MV-4-11 (cell line): ENCODE measurements at regions not wholly inside any gene's neighbourhood (a gene's known extent, or its start where the extent isn't known, plus 50 kb on each side); places are given as distances from the start of the nearest gene placed in this dataset.

Experiments used
- DNase-seq: peaks from one replicate; lab custom pipeline; 2025; lab: John Stamatoyannopoulos, UW

DNA sequence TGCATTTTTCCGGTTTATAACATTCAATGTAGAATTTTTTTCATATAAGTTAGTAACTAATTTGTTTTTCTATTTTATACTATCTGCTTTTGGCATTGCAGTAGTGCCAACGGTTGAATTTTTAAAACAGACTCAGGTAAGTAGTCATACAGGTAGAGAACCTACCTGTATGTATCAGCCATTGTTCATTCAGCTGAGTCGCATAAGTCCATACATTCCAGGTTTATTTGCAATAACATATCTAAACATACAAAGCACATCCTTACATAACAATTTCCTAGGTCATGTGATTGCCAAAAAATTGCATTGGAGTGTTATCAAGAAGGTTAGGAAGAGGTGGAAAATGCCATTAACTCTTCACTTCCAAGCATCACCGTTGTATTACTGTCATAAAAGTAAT is 1059.3 kb upstream of the CNTN5 start:
- DNase-seq = no peak

DNA sequence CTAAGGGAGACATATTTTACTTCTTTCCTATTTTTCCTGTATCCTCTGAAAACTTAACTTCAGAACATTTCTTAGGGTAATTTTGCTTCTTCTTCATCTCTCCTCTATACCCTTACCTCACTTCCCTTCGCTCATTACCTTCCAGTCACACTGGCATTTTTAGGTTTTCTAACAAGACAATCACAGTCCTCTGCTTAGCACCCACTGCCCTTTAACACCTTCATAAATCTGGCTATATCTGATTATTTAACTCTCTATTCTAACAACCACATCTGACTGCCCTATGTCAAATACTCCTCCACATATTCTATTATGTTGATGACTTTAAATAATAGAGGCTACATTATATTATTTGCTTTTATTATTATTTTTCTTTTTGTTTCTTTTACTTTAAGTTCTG is 1058.0 kb upstream of the CNTN5 start:
- no peak for DNase-seq

DNA sequence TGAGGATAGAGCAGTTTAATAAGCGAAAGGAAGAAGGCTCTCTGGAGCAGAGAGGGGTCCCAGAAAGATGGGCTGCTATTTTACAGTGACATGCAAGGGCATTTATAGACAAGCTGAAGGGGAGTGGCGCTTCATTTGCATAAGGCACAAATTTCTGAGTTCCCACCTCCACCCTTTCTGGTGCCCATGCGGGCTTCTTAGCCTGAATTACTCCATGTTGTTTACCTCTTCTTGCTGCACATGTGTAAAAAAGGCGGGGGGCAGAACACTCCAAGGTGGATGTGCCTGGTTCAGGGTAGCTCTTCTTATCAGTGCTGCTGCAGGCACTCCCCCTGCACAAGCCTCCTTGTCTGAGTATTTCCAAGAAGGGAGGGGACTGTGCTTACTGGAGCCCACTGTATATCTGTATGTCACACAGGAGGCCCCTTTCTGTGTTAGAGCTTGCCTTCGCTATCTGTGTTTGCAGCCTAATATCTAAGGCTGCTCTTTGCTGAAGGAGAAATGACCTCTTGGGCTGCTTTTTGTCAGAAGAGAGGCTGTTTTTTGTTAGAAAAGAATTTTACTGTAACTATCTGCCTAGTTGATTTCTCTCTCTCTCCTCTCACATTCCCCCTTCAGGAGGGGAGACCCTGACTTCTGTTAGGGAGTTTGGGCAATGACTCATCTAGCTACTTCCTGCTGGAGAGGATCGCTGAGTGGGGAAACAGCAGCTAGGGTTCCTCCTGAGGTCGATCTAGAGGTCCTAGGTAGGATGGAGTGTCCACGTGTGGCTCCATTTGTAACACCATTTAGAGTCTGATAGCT is 1057.0 kb upstream of the CNTN5 start:
- no peak for DNase-seq

DNA sequence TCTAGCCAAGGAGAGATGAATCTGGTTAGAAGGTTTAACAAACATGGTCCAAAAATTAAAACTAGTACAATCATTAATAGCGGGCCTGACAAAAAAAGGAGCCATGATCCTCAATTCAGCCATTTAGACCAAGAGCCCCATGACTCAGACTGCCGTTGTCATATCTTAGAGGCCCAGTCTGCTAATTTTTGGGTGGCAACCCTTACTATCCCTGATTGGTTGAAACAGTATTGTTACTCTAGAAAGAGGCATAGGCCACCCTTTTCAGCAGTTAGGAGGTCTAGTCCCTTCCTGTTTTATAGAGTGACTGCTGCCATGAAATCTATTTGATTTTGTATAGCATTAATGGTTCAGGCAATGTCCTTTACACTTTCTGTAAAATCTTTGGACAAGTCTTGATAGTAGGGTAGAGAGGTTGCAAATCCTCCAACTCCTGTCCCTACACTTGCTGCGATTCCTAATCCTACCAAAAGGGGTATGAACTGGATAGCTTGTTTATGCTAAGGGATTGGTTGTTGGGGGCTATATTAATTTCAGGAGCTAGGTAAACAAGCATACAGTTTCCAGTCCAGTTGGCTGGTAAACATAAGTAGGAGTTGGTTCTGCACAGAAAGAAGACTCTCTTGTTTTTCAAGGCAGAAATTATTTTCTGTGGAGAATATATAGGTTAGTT is 1056.3 kb upstream of the CNTN5 start:
- DNase-seq = no peak

DNA sequence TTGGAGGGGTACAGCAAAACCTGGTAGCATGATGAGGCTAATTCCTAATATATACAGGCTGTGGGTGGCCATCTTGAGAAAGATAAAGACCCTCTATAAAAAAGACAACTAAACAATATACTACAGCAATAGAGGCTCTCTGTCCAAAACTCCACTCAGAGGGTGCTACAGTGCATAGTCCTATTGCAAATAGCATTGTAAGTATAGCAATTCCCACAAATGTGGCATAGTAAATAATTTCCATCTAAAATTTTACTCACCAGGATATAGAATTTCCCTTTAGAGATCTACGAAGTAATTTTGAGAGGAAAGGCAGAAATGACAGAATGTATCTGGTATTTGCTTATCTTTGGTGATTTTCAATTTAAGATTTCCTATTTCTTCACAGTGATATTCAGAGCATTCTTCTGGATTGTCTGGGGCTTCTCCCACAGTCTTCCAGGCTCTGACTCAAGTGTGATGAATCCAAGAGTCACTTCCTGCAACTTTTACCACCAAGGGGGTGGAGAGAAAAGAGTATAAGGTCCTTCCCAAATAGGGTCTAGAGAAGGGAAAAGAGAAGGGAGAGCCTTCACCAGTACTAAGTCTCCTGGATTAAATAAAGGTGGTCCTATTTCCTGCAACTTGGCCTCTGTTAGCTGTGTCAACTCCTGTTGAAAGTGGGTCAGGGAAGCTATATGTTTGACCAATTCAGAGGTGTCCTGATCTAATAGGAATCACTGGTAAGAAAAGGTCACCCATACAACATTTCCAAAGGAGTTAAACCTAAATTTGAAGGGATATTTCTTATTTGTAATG is 1054.7 kb upstream of the CNTN5 start:
- DNase-seq = no peak

DNA sequence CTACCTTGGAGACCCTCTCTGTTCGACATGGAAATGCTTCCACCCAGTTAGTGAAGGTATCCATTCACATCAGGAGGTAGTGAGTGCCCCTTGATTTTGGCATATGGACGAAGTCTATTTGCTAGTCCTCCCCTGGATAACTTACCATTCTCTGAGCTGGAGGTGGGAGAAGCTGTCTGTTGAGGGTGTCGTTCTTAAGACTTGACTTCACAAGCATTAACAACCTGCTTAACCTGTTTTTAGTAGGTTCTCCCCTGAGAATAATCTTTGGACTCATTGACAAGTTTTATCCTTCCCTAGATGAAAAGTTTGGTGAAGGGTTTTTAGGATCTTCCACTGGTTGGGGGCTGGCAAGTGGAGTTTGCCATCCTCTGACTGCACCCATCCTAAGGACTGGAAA is 1053.8 kb upstream of the CNTN5 start:
- DNase-seq = no peak

DNA sequence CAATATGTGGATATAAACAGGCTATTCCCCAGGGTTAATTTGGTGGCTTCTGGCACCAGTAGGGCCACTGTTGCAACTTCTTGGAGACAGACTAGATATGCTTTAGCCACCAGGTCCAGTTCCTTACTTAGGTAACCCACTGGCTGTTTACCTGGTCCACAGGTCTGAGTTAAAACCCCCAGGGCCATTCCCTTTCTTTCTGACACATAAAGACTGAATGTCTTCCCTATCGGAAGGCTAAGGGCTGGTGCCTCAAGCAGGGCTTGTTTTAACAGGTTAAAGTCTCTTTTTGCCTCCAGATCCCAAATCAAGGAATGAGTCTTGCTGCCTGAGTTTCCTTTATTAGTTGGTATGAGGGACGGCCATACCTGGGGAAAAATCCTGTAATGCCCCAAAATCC is 1052.7 kb upstream of the CNTN5 start:
- DNase-seq = no peak

DNA sequence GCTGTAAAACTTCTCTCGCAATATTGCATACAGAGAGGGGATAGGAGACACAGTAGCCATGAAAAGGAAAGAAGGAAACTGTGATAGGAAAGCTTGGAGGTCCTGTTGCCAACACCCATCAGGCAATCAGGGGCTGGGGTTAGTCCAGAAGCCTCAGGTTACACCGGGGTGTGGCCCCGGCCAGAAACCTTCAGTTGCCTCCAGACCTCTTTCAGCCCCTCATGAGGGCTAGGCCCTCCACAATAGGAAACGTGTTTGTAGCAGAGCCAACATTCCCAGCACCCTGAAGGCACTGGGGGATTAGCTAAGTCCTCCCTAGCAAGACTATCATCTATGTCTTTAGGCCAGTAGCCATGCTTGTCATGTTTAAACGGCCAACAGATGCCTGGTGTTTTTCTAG is 1048.0 kb upstream of the CNTN5 start:
- no peak for DNase-seq

DNA sequence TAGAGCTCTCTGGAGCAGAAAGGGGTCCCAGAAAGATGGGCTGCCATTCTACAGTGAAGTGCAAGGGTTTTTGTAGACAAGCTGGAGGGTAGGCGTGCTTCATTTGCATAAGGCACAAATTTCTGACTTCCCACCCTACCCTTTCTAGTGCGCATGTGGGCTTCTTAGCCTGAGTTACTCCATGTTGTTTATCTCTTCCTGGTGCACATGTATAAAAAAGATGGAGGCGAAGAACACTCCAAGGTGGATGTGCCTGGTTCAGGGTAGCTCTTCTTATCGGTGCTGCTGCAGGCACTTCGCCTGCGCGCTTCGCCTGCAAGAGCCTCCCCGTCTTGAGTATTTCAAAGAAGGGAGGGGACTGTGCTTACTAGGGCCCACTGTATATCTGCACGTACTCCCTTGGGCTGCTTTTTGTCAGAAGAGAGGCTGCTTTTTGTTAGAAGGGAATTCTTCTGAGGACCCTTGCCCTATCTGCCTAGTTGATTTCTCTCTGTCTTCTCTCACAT is 1047.3 kb upstream of the CNTN5 start:
- DNase-seq = no peak

DNA sequence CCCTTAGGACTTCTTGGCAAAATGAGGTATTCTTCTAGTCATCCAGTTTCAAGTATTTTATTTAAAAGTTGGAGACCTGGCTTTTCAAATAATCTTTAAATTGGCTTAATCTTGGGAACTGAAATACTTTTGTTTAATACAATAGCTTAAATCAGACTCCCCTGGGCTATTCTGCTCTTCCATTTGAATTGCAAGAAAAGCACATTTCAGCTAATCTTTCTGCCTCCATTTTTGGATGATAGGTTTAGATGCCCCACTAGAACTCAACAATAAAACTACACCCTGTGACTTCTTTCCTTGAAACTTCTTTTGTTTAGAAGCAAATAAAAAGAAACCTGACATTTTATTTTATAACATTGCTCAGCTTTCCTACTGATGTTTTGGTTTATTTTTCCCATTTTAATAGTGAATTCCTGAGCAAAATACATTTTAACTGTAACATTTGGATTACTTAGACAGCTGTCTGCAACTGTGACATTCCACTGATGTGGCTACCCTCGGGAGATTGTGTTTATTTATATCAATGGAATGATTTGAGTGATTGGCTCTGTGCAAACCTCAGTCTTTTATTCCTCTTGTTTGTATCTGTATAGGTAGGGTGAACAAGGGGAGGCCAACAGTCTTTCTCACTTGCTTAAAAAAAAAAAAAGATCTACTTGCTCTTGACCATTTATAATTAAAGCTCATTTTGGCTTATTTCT is 1045.8 kb upstream of the CNTN5 start:
- no peak for DNase-seq

DNA sequence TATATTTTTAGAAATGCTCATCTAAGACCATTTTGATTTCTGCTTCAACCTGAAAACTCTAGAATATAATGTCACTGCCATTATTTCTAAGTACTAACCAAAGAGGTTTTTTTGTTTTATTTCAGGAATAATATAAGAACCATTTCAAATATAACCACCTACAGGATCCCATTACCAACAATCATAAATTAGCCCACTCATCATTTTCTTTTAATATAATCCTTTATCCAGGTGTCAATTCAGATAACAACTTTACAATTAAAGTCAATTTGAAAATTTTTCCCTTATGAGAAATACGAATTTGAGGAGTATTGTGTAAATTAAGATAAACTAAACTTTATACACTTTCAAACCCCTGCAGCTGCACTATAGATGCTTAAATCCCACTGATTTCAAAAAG is 1043.0 kb upstream of the CNTN5 start:
- no peak for DNase-seq

DNA sequence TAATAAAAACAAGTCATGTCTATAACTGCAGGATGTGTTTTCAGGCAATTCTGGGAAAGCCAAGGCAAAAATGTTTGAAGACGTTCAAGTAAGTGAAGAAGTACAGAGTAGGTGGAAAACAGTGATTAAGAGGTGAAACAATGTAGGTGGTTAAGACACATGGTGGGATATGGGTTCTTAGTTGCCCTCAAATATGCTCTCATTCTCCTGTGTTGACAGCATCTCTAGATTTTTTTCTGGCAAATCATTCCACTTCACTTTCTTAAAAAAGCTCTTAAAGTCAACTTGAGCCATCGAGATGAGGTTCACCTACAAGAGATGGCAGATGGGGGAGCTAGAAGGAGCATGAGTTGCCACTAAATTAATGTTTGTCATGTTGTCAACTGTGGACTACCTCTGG is 1041.0 kb upstream of the CNTN5 start:
- no peak for DNase-seq

DNA sequence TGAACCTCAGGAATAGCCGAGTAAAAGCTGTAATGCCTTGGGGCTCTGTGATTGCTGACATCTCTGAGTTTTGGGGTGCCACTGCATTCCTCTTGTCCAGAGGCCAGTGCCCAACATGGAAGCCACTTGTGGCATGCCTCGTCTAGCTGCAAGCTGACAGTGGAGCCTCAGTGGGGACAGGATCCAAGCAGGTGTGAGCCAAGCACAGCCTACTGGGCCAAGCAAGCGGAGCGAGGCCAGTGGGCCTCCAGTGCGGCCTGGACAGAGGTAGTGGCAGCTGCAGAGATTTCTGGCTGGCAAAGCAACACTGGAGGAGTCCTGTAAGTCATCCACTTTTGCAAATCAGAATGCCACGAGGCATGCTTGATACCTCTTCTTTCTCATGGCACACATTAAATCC is 1038.2 kb upstream of the CNTN5 start:
- DNase-seq = no peak

DNA sequence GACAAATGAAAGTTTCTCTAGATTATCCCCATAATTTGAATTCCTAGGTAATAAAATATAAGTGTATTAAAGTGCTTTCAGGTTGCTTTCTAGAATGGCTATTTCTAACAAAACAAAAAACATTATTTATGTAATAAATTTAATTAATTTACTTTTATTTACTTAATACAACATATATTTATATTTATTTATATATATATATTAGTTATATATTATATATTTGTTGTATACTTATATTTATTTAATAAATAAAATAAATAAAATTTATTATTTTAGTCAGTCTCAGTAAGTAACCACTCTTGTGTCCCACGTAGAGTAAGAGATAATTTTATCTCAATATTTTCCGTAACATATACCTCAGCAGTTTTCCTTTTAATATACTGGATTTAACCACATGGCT is 1031.6 kb upstream of the CNTN5 start:
- DNase-seq = no peak

DNA sequence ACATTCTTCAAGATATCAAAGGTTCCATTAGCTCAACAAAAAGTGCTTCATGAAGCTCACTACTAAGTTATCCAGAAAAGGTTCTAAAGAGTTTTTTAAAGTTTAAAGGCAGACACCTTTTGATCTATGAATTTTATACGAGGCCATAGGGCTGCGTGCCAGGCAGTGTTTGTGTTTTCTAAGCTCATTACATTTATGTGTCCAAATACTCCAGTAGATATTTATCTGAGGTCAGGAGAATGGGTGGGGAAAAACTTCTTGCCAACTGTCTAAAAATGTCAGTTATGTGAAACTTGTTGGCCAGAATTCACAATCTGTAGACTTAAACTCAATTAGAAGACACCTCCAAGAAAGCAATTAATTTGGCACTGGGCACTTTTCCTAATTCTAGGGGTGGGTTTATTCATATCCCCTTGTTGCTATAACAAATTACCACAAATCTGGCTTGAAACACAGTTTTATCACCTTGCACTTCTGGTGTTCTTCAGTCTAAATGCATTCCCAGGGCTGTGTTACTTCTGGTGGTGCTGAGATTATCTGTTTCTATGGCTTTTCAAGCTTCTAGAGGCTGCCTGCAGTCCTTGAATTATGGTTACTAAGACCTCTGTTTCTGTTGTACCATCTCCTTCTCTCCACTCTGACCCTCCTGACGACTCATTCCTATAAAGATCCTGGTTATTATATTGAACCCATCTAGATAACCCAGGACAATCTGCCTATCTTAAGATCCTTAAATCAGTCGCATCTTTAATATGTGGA is 1030.4 kb upstream of the CNTN5 start:
- no peak for DNase-seq

DNA sequence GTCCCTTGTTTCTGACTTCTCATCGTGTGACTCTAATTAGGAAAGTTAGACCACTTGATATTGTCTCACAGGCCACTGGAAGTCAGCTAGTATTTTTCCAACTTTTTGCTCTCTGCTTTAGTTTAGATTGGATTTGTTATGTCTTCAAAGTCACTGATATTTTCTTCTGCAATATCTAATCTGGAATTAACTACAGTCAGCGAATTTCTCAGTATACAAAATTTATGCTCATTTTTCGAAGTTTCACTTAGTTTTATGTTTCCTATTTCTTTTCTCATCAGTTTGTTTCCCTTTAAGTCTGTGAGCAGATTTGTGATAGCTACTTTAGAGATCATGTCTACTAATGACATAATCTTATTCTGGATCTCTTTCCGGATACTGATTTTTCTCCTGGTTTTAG is 1027.2 kb upstream of the CNTN5 start:
- no peak for DNase-seq

DNA sequence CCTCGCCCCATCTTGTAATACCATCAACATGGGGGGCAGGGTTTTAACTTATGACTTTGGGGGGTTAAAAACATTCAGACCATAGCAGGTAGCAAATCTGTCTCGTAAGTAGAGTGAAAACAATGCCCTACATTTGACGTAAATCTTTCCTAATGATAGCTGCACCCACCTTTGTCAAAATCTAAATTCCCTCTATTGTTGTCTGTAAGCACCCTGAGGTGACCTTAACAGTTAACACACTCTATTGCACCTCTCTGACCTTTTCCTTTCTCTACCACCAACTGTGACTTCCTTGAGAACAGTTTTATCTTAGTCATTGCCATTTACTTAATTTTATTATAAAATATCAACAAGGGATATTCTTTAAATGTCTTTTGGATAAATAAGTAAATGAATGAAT is 1024.9 kb upstream of the CNTN5 start:
- DNase-seq = no peak

DNA sequence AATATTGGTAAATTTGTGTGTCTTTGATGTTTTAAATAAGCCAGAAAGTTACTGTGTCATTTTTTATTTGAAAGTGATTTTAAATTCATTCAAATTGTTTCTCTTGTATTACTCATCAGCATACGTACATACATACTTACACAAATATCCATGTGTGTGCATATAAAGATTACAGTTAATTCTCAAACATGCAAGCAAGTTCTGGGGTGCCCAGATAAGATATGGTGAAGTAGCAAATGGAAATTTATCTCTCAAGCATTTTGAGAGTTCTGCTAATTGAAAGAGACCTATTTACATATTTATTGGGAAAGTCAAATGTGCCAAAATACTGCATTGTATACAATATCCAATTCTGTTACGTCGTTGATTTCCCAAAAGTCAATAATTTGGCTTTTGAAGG is 1024.0 kb upstream of the CNTN5 start:
- DNase-seq = no peak

DNA sequence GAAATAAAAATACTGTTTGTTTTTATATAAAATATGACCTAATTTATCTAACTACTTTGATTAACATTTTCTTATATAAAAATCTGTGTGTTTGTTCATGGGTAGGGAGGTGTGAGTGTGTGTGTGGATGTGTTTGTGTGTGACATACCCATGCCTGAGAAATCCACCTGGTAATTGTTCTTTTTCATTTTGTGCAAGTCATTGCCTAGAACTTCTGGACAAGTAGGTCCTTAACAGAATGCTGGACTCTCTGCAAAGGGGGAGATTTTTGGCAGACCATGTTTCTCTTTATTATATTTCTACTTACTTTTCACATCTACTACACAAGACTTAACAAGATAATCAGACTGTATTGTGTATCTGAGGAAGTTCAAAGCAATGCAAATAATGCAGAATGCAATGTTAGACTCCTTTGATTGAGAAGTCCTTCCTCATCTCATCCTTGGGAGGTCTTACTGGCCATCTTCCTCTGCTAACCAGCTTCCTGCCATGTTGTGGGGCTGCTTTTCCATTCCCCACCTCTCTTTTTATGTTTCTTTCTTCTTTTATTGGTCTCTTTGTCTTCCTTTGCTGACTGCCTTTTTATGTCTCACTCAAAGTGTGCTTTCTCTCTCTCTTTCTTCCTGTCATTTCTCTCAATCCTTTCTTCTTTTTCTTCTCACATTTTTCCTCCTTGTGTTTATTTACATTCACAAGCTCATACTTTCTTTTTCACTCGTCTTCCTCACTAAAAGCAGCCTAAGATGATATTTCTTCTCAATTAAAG is 1017.0 kb upstream of the CNTN5 start:
- no peak for DNase-seq

DNA sequence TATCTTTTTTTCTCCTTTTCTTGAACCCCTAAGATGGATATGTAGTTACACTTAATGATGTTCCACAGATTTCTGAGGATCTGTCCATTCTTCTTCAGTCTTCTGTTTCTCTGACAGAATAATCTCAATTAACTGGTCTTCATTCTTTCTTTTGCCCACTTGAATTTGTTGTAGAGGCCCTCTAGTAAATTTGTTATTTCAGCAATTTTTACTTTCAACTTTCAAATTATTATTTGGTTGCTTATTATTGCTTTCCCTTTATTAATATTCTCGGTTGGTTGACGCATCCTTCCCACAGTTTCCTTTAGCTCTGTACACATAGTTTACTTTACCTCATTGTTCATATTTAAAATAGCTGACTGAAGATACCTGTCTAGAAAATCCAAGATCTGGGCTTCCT is 1013.7 kb upstream of the CNTN5 start:
- DNase-seq = no peak

DNA sequence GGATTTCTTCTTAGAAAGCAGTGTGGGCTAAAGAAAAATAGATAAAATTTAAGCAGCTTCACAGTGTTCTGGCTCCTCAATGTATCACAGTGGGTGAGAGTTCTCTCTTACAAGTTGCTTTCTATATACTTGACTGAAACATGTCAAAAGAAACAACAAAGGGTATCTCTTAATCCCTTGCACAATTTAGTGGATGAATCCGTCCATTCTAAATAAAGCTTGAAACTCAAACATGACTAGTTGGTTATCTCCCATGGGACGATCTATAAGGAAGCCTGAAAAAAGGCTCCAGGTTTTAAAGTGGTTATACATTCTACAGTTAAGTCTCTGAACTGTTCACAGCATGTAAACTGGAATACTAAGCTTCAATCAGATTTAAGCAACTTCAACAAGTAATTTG is 993.1 kb upstream of the CNTN5 start:
- DNase-seq = no peak
